ENCODE measurements at regions not wholly inside any gene's neighbourhood (a gene's known extent, or its start where the extent isn't known, plus 50 kb on each side); places are given as distances from the start of the nearest gene placed in this dataset. TPM values are rescaled to one million over a fixed set of nuclear protein-coding genes. Genes with fewer than 3 reads are reported as not detected.

- no peak overlapping the region for H3K4me3 Mint-ChIP-seq (ENCODE audit: low read depth)
- H3K4me1 Mint-ChIP-seq (ENCODE audit: low read depth) = peaks cover 5% of the 10 kb centered on the region
- no peaks in the 10 kb centered on the region for H3K9me3 Mint-ChIP-seq (ENCODE audit: low read depth)
- TF ChIP-seq, protein P1, sequence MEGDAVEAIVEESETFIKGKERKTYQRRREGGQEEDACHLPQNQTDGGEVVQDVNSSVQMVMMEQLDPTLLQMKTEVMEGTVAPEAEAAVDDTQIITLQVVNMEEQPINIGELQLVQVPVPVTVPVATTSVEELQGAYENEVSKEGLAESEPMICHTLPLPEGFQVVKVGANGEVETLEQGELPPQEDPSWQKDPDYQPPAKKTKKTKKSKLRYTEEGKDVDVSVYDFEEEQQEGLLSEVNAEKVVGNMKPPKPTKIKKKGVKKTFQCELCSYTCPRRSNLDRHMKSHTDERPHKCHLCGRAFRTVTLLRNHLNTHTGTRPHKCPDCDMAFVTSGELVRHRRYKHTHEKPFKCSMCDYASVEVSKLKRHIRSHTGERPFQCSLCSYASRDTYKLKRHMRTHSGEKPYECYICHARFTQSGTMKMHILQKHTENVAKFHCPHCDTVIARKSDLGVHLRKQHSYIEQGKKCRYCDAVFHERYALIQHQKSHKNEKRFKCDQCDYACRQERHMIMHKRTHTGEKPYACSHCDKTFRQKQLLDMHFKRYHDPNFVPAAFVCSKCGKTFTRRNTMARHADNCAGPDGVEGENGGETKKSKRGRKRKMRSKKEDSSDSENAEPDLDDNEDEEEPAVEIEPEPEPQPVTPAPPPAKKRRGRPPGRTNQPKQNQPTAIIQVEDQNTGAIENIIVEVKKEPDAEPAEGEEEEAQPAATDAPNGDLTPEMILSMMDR (IDR thresholded peaks at IDR 0.05; ENCODE audit: unreplicated experiment) = no peak
- no peak overlapping the region for H3K27ac Mint-ChIP-seq
- no peaks in the 10 kb centered on the region for H3K27me3 Mint-ChIP-seq
- no peak for DNase-seq (ENCODE audit: low spot score, unreplicated experiment)
- H3K36me3 Mint-ChIP-seq (ENCODE audit: insufficient read depth) = no peaks in the 10 kb centered on the region
Observed at GRCh38 chr13:60645676-60646075, 248.7 kb downstream of the TDRD3 start.

DNA sequence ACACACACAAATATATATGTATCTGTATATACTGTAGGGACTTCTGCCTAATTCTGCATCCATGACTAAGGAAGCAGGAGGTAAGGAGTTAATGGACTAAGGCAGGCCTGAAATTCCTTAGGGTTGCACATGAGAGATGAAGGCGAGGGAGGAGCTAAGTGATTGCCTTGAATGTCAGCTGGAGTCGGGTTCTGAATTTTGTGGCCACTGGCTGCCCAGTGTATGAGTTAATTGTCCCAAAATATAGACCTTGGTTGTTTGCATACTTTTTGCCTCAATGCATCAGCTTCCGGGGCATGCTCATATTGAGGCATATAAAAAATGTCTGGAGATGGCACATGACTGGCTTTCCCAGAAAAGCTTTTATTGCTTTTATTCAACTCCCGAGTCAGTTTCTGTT lies 245.5 kb downstream of the TDRD3 start:
- no peak for DNase-seq (ENCODE audit: low spot score, unreplicated experiment)
- H3K36me3 Mint-ChIP-seq (ENCODE audit: insufficient read depth) = no peaks in the 10 kb centered on the region
- no peak overlapping the region for H3K27ac Mint-ChIP-seq
- H3K9me3 Mint-ChIP-seq (ENCODE audit: low read depth) = no peaks in the 10 kb centered on the region
- TF ChIP-seq, protein P1 (IDR thresholded peaks at IDR 0.05; ENCODE audit: unreplicated experiment) = no peak
- peaks cover 5% of the 10 kb centered on the region for H3K4me1 Mint-ChIP-seq (ENCODE audit: low read depth)
- no peaks in the 10 kb centered on the region for H3K27me3 Mint-ChIP-seq
- H3K4me3 Mint-ChIP-seq (ENCODE audit: low read depth) = no peak overlapping the region

DNA sequence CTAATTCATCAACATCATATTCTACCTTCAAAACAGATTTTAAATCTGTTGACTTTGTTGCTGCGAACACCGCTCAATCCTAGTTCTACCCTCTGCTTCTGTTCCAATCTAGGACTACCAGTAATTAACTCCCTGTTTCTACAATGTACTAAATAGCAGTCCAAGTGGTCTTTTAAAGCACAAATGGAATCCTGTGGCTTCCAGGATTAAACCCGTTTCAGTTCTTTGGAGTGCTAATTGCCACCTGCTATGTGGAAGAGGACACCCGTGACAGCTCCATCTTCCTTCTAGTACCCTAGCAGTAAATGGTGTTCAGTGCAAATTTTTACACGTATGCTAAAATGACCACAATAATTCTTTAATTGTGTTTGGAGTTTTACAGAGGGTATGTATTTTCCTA lies 232.1 kb downstream of the TDRD3 start:
- H3K4me3 Mint-ChIP-seq (ENCODE audit: low read depth) = no peak overlapping the region
- no peaks in the 10 kb centered on the region for H3K4me1 Mint-ChIP-seq (ENCODE audit: low read depth)
- DNase-seq (ENCODE audit: low spot score, unreplicated experiment) = no peak
- TF ChIP-seq, protein P1 (IDR thresholded peaks at IDR 0.05; ENCODE audit: unreplicated experiment) = no peak
- peaks cover 5% of the 10 kb centered on the region for H3K9me3 Mint-ChIP-seq (ENCODE audit: low read depth)
- no peak overlapping the region for H3K27ac Mint-ChIP-seq
- H3K27me3 Mint-ChIP-seq = no peaks in the 10 kb centered on the region
- H3K36me3 Mint-ChIP-seq (ENCODE audit: insufficient read depth) = no peaks in the 10 kb centered on the region

GRCh38 chr13:60627071-60627686 lies 230.2 kb downstream of the TDRD3 start:
- TF ChIP-seq, protein P1 (IDR thresholded peaks at IDR 0.05; ENCODE audit: unreplicated experiment) = peak; percentile 84
- Mint-ChIP-seq H3K4me3 (ENCODE audit: low read depth) (no peak overlapping the region), H3K9me3 (ENCODE audit: low read depth) (peaks cover 5% of the 10 kb centered on the region), H3K27me3 (peaks cover 3% of the 10 kb centered on the region), H3K27ac (no peak overlapping the region), H3K36me3 (ENCODE audit: insufficient read depth) (no peaks in the 10 kb centered on the region), H3K4me1 (ENCODE audit: low read depth) (no peaks in the 10 kb centered on the region)
- DNase-seq (ENCODE audit: low spot score, unreplicated experiment) = peak; percentile 30

Small RNA genes lying in the stretch of these regions (microRNA-seq; reads per million reads assigned to microRNA genes)
- not detected for gene MIR3169 (ENCODE audit: borderline number of aligned reads, unreplicated experiment)

All from progenitor cell of endocrine pancreas (in vitro differentiated cells).